A549 (cell line): ENCODE measurements at regions not wholly inside any gene's neighbourhood (a gene's known extent, or its start where the extent isn't known, plus 50 kb on each side); places are given as distances from the start of the nearest gene placed in this dataset.

ENCODE experiments used
- ATAC-seq, 2 experiments: fragments of 200-7000 bp in 1 of 2; fragments of >200 bp in 1 of 2; cut with Nextera tagmentation in 1 of 2; cut with Tn5 transposase in 1 of 2; 3 replicates each; pipeline versions ENCODE4 v1.8.0 to v1.9.1; 2018 to 2020; ENCODE audit warnings: mild to moderate bottlenecking in 1 of 2, moderate library complexity in 1 of 2
- CTCF ChIA-PET: fragments of 300-600 bp; sonication (Branson Sonifier 250); formaldehyde crosslinking; extraction: SDS; loops from one replicate; lab custom pipeline; 2021; ENCODE audit warnings: antibody characterized with exemption, inconsistent platforms; lab: Yijun Ruan, JAX
- POLR2A ChIA-PET: fragments of 350-600 bp; formaldehyde crosslinking; extraction: SDS; loops from one replicate; lab custom pipeline; 2021; ENCODE audit warnings: antibody characterized with exemption, inconsistent platforms; lab: Yijun Ruan, JAX
- DNase-seq, 2 experiments: peaks; one replicate each; pipeline versions ENCODE4 v3.0.0 to v3.0.0-alpha.2; 2011 to 2016; ENCODE audit warnings: low read depth in 1 of 2, low spot score in 1 of 2
- FAIRE-seq: peaks from 2 replicates; lab custom pipeline; 2011; peaks lifted over from hg19 to GRCh38; lab: Jason Lieb, UNC
- H3K27ac ChIP-seq, 2 experiments: fragments of >200 bp; sonication (Bioruptor Twin); formaldehyde crosslinking; 3 replicates each; pipeline ENCODE4 v1.5.1; 2016 to 2017
- H3K4me1 ChIP-seq: fragments of >200 bp; sonication (Bioruptor Twin); formaldehyde crosslinking; 3 replicates; pipeline ENCODE4 v1.6.1; 2016
- H3K4me2 ChIP-seq: fragments of >200 bp; sonication (Bioruptor Twin); formaldehyde crosslinking; 3 replicates; pipeline ENCODE4 v1.6.1; 2016
- H3K4me3 ChIP-seq: fragments of >200 bp; sonication (Bioruptor Twin); formaldehyde crosslinking; 3 replicates; pipeline ENCODE4 v1.5.1; 2016
- H3K9me3 ChIP-seq: fragments of >200 bp; sonication (Bioruptor Twin); formaldehyde crosslinking; 3 replicates; pipeline ENCODE4 v1.6.1; 2016
- ATOH8 ChIP-seq: fragments of 250-450 bp; sonication (Bioruptor Pico); IDR thresholded peaks from 2 replicates; pipeline ENCODE4 v1.5.0; 2020; ENCODE audit warnings: low read depth, mild to moderate bottlenecking, moderate library complexity
- CBX2 ChIP-seq: fragments of 200-600 bp; sonication (generic); IDR thresholded peaks from 2 replicates; pipeline ENCODE4 v1.6.1; 2016; ENCODE audit warnings: low read depth, mild to moderate bottlenecking, borderline replicate concordance
- CTCF ChIP-seq: fragments of >200 bp; sonication (Bioruptor Twin); formaldehyde crosslinking; IDR thresholded peaks from 3 replicates; pipeline ENCODE4 v1.5.1; 2016
- ESRRA ChIP-seq: fragments of 150-350 bp; IDR thresholded peaks from 2 replicates; pipeline ENCODE4 v1.6.1; 2014; ENCODE audit warnings: mild to moderate bottlenecking, low read length, borderline replicate concordance
- HDAC2 ChIP-seq: fragments of 200-600 bp; sonication (generic); IDR thresholded peaks from 2 replicates; pipeline ENCODE4 v1.6.1; 2016
- HES2 ChIP-seq: fragments of >200 bp; sonication (Bioruptor Twin); formaldehyde crosslinking; IDR thresholded peaks from 2 replicates; pipeline ENCODE4 v1.6.1; 2016
- HOXA7 ChIP-seq: fragments of 250-450 bp; sonication (Bioruptor Pico); IDR thresholded peaks from 2 replicates; pipeline ENCODE4 v1.5.0; 2020; ENCODE audit warnings: mild to moderate bottlenecking, moderate library complexity
- HOXB5 ChIP-seq: fragments of 250-450 bp; sonication (Bioruptor Pico); IDR thresholded peaks from 2 replicates; pipeline ENCODE4 v1.5.0; 2020; ENCODE audit warnings: mild to moderate bottlenecking, moderate library complexity
- KDM1A ChIP-seq: fragments of 200-600 bp; sonication (generic); IDR thresholded peaks from 2 replicates; pipeline ENCODE4 v1.6.1; 2016; ENCODE audit warnings: low read depth, mild to moderate bottlenecking
- KDM5A ChIP-seq: fragments of 200-600 bp; sonication (generic); IDR thresholded peaks from 2 replicates; pipeline ENCODE4 v1.6.1; 2016; ENCODE audit warnings: antibody characterized with exemption, mild to moderate bottlenecking
- MAX ChIP-seq: IDR thresholded peaks from 2 replicates; pipeline ENCODE4 v1.6.1; 2012
- MAZ ChIP-seq: fragments of 150-350 bp; IDR thresholded peaks from 2 replicates; pipeline ENCODE4 v1.6.1; 2014; ENCODE audit warnings: antibody characterized with exemption, low read depth, low read length, borderline replicate concordance
- POLR2AphosphoS2 ChIP-seq: conservative IDR thresholded peaks from 2 replicates; pipeline ENCODE4 v1.6.1; 2012; ENCODE audit warnings: low read length, improper control_type of control experiment, inconsistent platforms
- REST ChIP-seq: fragments of 200-600 bp; sonication (generic); IDR thresholded peaks from 2 replicates; pipeline ENCODE4 v1.6.1; 2016; ENCODE audit warnings: antibody characterized with exemption, mild to moderate bottlenecking, moderate library complexity
- SMC3 ChIP-seq: fragments of >200 bp; sonication (Bioruptor Twin); formaldehyde crosslinking; IDR thresholded peaks from 3 replicates; pipeline ENCODE4 v1.6.1; 2018; ENCODE audit warnings: inconsistent platforms
- SREBF2 ChIP-seq: fragments of 450-650 bp; IDR thresholded peaks from 2 replicates; pipeline ENCODE4 v1.6.1; 2014; ENCODE audit warnings: mild to moderate bottlenecking, moderate library complexity
- TP53 ChIP-seq: fragments of 250-450 bp; sonication (Bioruptor Pico); IDR thresholded peaks from 2 replicates; pipeline ENCODE4 v1.5.0; 2021; ENCODE audit warnings: mild to moderate bottlenecking, moderate library complexity
- USF2 ChIP-seq: fragments of 450-650 bp; IDR thresholded peaks from 2 replicates; pipeline ENCODE4 v1.6.1; 2014; ENCODE audit warnings: antibody characterized with exemption
- ZFP36 ChIP-seq: fragments of 450-650 bp; IDR thresholded peaks from 2 replicates; pipeline ENCODE4 v1.6.1; 2014; ENCODE audit warnings: borderline replicate concordance; ENCODE audit not compliant: partially characterized antibody
- ZNF302 ChIP-seq: fragments of 250-450 bp; sonication (Bioruptor Pico); IDR thresholded peaks from 2 replicates; pipeline ENCODE4 v1.9.0; 2021; ENCODE audit warnings: inconsistent platforms, mild to moderate bottlenecking, moderate library complexity
- WGBS: methylation state at CpG from one replicate; pipeline ENCODE4 v1.1.6; 2017; ENCODE audit errors: missing lambda C conversion rate; 5-methylcytosine and 5-hydroxymethylcytosine counted together

- ATAC-seq (no peak), FAIRE-seq (no peak), DNase-seq (no peak)
- ChIA-PET POLR2A (no interaction called here), CTCF (no interaction called here)
- no peak overlapping the region for H3K4me3 ChIP-seq
- H3K9me3 ChIP-seq, result no peaks in the 10 kb centered on the region
- no peak overlapping the region for H3K27ac ChIP-seq
- TF ChIP-seq ZNF302 (no peak), POLR2AphosphoS2 (no peak), SREBF2 (no peak), REST (no peak), CTCF (no peak), USF2 (no peak), KDM5A (no peak), HOXB5 (no peak), HDAC2 (no peak), ATOH8 (CRISPR knock-in tag) (no peak), HOXA7 (CRISPR knock-in tag) (no peak), SMC3 (no peak), KDM1A (no peak)
- H3K4me1 ChIP-seq, result no peaks in the 10 kb centered on the region
- 58% methylated on average over 16 of the region's 16 CpGs for WGBS
- no peak overlapping the region for H3K4me2 ChIP-seq
Measured at GRCh38 chr1:38258085-38258627, 211.6 kb upstream of the POU3F1 start.

- H3K4me3 ChIP-seq, result no peak overlapping the region
- H3K4me2 ChIP-seq, result no peak overlapping the region
- TF ChIP-seq CBX2 (no peak), MAZ (no peak), SMC3 (no peak), ZFP36 (peak; percentile 21), MAX (no peak), HES2 (no peak), ESRRA (no peak), TP53 (CRISPR knock-in tag) (no peak), ZNF302 (no peak)
- ChIA-PET POLR2A (no interaction called here), CTCF (interaction anchor here (1.2 kb wide), 1 partner anchor 233 kb away, joined by 3 read pairs; no protein-coding TSS in a partner anchor)
- no peaks in the 10 kb centered on the region for H3K9me3 ChIP-seq
- FAIRE-seq (no peak), ATAC-seq (no peak), DNase-seq (no peak)
- 16% methylated on average over 6 of the region's 6 CpGs for WGBS
- H3K4me1 ChIP-seq, result no peaks in the 10 kb centered on the region
- H3K27ac ChIP-seq, result no peak overlapping the region
Measured at GRCh38 chr1:38257374-38257773, 210.8 kb upstream of the POU3F1 start.
